ENCODE measurements at regions not wholly inside any gene's neighbourhood (a gene's known extent, or its start where the extent isn't known, plus 50 kb on each side); places are given as distances from the start of the nearest gene placed in this dataset.

GRCh38 chr1:98389809-98390208 lies 271.7 kb upstream of the SNX7 start:
- TF ChIP-seq ZBTB49 (tag by site-specific recombination; IDR thresholded peaks at IDR 0.05; ENCODE audit: low read depth) (no peak), CTCF (tag by site-specific recombination; IDR thresholded peaks at IDR 0.05) (no peak), PBX3 (CRISPR knock-in tag; IDR thresholded peaks at IDR 0.05) (no peak)
